ENCODE measurements at regions not wholly inside any gene's neighbourhood (a gene's known extent, or its start where the extent isn't known, plus 50 kb on each side); places are given as distances from the start of the nearest gene placed in this dataset.

- Histone ChIP-seq H3K36me3 (ENCODE audit: control insufficient read depth, insufficient read depth, low read length) (no peaks in the 10 kb centered on the region), H3K4me1 (ENCODE audit: control insufficient read depth, insufficient read depth, low read length) (no peaks in the 10 kb centered on the region), H3K27ac (ENCODE audit: low read depth, low read length) (no peak overlapping the region), H3K27me3 (ENCODE audit: control insufficient read depth, insufficient read depth, low read length) (no peaks in the 10 kb centered on the region), H3K4me3 (ENCODE audit: low read length) (no peak overlapping the region), H3K9ac (ENCODE audit: low read length) (no peak overlapping the region)
Observed at GRCh38 chr2:4898706-4899105, 793.5 kb upstream of the SOX11 start.

DNA sequence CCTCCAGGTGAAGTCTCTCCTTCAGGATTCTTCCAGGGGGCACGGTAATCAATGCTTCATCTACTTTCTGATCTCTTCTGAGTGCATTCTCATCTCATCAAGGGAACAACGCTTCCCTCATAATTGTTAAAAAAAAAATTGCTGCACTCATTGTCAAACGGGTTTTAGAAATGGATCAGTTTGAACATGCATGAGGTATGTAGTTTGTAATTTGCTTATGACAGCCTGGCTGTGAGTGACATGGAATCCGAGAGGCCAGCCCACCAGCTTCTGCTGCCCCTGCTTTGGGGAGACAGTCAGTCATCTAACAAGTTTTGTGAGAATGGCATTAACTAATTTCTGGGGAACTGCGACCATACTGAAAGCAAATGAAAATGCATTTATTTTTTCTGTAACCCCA lies 791.9 kb upstream of the SOX11 start:
- Histone ChIP-seq H3K4me1 (ENCODE audit: control insufficient read depth, insufficient read depth, low read length) (no peaks in the 10 kb centered on the region), H3K9ac (ENCODE audit: low read length) (no peak overlapping the region), H3K36me3 (ENCODE audit: control insufficient read depth, insufficient read depth, low read length) (no peaks in the 10 kb centered on the region)

DNA sequence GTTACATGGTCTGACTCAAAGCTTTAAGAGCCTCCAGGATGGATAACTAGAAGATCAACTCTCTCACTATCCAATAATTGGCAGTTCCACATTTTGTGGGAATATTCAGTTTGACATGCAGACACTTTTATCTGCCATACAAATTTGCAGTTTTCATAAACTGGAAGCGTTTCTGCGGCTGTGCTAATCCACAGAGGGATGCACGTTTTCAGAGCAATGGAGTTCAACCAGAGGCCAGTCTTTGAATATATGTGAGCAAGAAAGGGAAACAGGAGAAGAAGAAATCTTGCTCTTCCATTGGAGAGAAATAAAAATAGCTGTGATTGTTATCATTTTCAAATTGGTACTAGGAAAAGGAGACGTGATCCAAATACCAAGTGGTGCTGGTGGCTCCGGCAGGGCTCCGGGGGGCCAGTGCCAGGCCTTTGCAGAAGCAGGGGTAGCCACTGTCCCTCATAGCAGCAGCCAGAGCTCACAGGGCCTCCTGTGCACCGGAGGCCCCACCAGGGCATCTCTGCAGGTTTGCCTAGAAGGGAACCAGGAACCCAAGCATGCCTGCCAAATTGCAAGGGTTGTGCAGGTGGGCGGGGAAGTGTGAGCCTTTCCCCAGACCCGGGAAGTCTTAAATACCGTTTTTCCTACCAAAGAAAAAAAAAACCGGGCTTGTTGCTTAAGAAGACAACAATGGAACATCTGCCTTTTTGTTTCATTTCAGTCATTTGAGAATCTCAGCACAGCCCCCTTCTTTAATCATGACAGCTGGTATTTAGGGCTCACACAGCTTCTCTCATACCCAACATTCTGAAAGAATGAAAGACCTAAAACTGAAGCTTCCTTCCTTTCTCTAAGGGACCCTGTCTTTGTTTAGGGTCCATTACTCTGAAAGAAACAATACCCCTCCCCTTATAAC lies 791.1 kb upstream of the SOX11 start:
- Histone ChIP-seq H3K27ac (ENCODE audit: low read depth, low read length) (no peak overlapping the region), H3K4me1 (ENCODE audit: control insufficient read depth, insufficient read depth, low read length) (no peaks in the 10 kb centered on the region), H3K36me3 (ENCODE audit: control insufficient read depth, insufficient read depth, low read length) (no peaks in the 10 kb centered on the region), H3K27me3 (ENCODE audit: control insufficient read depth, insufficient read depth, low read length) (no peaks in the 10 kb centered on the region), H3K4me3 (ENCODE audit: low read length) (no peak overlapping the region), H3K9ac (ENCODE audit: low read length) (no peak overlapping the region)

More for the DNA sequence above, 791.9 kb upstream of the SOX11 start:
- Histone ChIP-seq H3K27ac (ENCODE audit: low read depth, low read length) (no peak overlapping the region), H3K4me3 (ENCODE audit: low read length) (no peak overlapping the region), H3K27me3 (ENCODE audit: control insufficient read depth, insufficient read depth, low read length) (no peaks in the 10 kb centered on the region)

GRCh38 chr2:4903656-4904348 lies 788.4 kb upstream of the SOX11 start:
- no peaks in the 10 kb centered on the region for H3K27me3 ChIP-seq (ENCODE audit: control insufficient read depth, insufficient read depth, low read length)
- no peaks in the 10 kb centered on the region for H3K4me1 ChIP-seq (ENCODE audit: control insufficient read depth, insufficient read depth, low read length)
- H3K27ac ChIP-seq (ENCODE audit: low read depth, low read length), result no peak overlapping the region
- H3K36me3 ChIP-seq (ENCODE audit: control insufficient read depth, insufficient read depth, low read length), result no peaks in the 10 kb centered on the region
- no peak overlapping the region for H3K4me3 ChIP-seq (ENCODE audit: low read length)
- H3K9ac ChIP-seq (ENCODE audit: low read length), result no peak overlapping the region

DNA sequence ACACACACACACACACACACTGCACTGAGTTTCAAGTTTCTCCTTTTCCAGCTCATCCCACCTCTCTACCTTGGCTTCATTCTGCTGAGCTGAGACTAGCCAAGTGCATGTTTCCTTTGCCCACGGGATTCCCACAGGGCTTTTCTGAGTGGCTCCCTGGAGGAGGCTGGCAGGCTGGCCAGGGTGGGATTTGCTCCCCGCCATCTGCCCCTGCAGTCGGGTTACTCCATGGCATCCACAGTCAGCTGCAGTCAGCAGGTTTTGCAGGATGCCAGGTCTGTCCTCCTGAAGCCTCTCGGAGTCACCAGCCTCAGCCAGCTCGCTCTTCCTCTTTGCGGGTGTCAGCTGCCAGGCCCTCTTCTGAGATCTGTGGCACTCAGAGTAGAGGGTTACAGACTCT lies 783.7 kb upstream of the SOX11 start:
- Histone ChIP-seq H3K36me3 (ENCODE audit: control insufficient read depth, insufficient read depth, low read length) (no peaks in the 10 kb centered on the region), H3K27ac (ENCODE audit: low read depth, low read length) (no peak overlapping the region), H3K9ac (ENCODE audit: low read length) (no peak overlapping the region), H3K4me1 (ENCODE audit: control insufficient read depth, insufficient read depth, low read length) (no peaks in the 10 kb centered on the region), H3K4me3 (ENCODE audit: low read length) (no peak overlapping the region), H3K27me3 (ENCODE audit: control insufficient read depth, insufficient read depth, low read length) (no peaks in the 10 kb centered on the region)

- no peaks in the 10 kb centered on the region for H3K36me3 ChIP-seq (ENCODE audit: control insufficient read depth, insufficient read depth, low read length)
- no peaks in the 10 kb centered on the region for H3K4me1 ChIP-seq (ENCODE audit: control insufficient read depth, insufficient read depth, low read length)
- H3K4me3 ChIP-seq (ENCODE audit: low read length), result no peak overlapping the region
- H3K27ac ChIP-seq (ENCODE audit: low read depth, low read length), result no peak overlapping the region
- no peaks in the 10 kb centered on the region for H3K27me3 ChIP-seq (ENCODE audit: control insufficient read depth, insufficient read depth, low read length)
- no peak overlapping the region for H3K9ac ChIP-seq (ENCODE audit: low read length)
Observed at GRCh38 chr2:4909346-4910009, 782.7 kb upstream of the SOX11 start.

DNA sequence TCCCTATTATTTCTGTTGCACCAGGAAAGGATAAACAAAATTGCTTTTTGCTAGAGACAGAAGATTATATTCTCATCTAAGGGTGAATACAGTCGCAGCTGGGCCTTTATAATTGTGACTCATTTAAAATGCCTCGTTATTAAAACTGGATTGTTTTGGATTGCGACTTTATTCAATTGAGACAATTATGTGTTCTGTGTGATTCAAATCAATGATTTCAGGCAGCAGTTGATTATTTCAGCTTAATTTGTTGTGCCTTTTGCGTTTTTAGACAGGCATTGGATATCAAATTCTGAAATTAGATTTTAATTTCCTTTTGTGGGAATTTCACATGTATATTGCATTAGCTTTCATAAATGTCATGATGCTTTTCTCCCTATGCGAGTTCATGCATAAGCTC lies 778.1 kb upstream of the SOX11 start:
- H3K4me1 ChIP-seq (ENCODE audit: control insufficient read depth, insufficient read depth, low read length), result no peaks in the 10 kb centered on the region
- H3K4me3 ChIP-seq (ENCODE audit: low read length), result no peak overlapping the region
- no peaks in the 10 kb centered on the region for H3K36me3 ChIP-seq (ENCODE audit: control insufficient read depth, insufficient read depth, low read length)
- H3K9ac ChIP-seq (ENCODE audit: low read length), result no peak overlapping the region
- H3K27me3 ChIP-seq (ENCODE audit: control insufficient read depth, insufficient read depth, low read length), result no peaks in the 10 kb centered on the region
- H3K27ac ChIP-seq (ENCODE audit: low read depth, low read length), result no peak overlapping the region

DNA sequence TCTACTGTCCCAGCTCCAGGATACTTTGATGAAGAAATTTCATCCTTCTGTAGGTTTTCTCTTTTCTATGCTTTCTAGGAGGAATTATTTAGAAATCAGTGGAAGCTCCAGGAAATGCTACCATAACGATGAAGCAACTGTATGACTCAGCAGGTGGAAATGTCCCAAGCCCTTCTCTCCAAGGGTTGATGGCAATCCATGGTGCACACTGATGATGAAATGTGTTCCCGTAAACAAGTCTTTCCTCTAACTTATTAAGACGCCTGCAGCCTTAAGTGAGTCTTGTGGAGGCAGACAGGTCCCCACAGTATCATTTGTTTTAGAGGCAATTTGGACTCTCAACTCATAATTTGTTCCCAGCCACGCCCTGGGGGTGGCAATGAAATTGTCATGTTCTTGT lies 777.6 kb upstream of the SOX11 start:
- Histone ChIP-seq H3K4me3 (ENCODE audit: low read length) (no peak overlapping the region), H3K36me3 (ENCODE audit: control insufficient read depth, insufficient read depth, low read length) (no peaks in the 10 kb centered on the region), H3K4me1 (ENCODE audit: control insufficient read depth, insufficient read depth, low read length) (no peaks in the 10 kb centered on the region), H3K27me3 (ENCODE audit: control insufficient read depth, insufficient read depth, low read length) (no peaks in the 10 kb centered on the region), H3K27ac (ENCODE audit: low read depth, low read length) (no peak overlapping the region), H3K9ac (ENCODE audit: low read length) (no peak overlapping the region)

- Histone ChIP-seq H3K27ac (ENCODE audit: low read depth, low read length) (no peak overlapping the region), H3K27me3 (ENCODE audit: control insufficient read depth, insufficient read depth, low read length) (no peaks in the 10 kb centered on the region), H3K9ac (ENCODE audit: low read length) (no peak overlapping the region), H3K4me1 (ENCODE audit: control insufficient read depth, insufficient read depth, low read length) (no peaks in the 10 kb centered on the region), H3K36me3 (ENCODE audit: control insufficient read depth, insufficient read depth, low read length) (no peaks in the 10 kb centered on the region), H3K4me3 (ENCODE audit: low read length) (no peak overlapping the region)
Observed at GRCh38 chr2:4915357-4915756, 776.8 kb upstream of the SOX11 start.

GRCh38 chr2:4916094-4916493 lies 776.1 kb upstream of the SOX11 start:
- Histone ChIP-seq H3K9ac (ENCODE audit: low read length) (no peak overlapping the region), H3K27me3 (ENCODE audit: control insufficient read depth, insufficient read depth, low read length) (no peaks in the 10 kb centered on the region), H3K4me3 (ENCODE audit: low read length) (no peak overlapping the region), H3K4me1 (ENCODE audit: control insufficient read depth, insufficient read depth, low read length) (no peaks in the 10 kb centered on the region), H3K36me3 (ENCODE audit: control insufficient read depth, insufficient read depth, low read length) (no peaks in the 10 kb centered on the region), H3K27ac (ENCODE audit: low read depth, low read length) (no peak overlapping the region)

GRCh38 chr2:4930704-4931103 lies 761.5 kb upstream of the SOX11 start:
- Histone ChIP-seq H3K36me3 (ENCODE audit: control insufficient read depth, insufficient read depth, low read length) (no peaks in the 10 kb centered on the region), H3K4me3 (ENCODE audit: low read length) (no peak overlapping the region), H3K27ac (ENCODE audit: low read depth, low read length) (no peak overlapping the region), H3K4me1 (ENCODE audit: control insufficient read depth, insufficient read depth, low read length) (no peaks in the 10 kb centered on the region), H3K9ac (ENCODE audit: low read length) (no peak overlapping the region), H3K27me3 (ENCODE audit: control insufficient read depth, insufficient read depth, low read length) (no peaks in the 10 kb centered on the region)

GRCh38 chr2:4931721-4932365 lies 760.3 kb upstream of the SOX11 start:
- Histone ChIP-seq H3K9ac (ENCODE audit: low read length) (no peak overlapping the region), H3K4me3 (ENCODE audit: low read length) (no peak overlapping the region), H3K27me3 (ENCODE audit: control insufficient read depth, insufficient read depth, low read length) (no peaks in the 10 kb centered on the region), H3K4me1 (ENCODE audit: control insufficient read depth, insufficient read depth, low read length) (no peaks in the 10 kb centered on the region), H3K27ac (ENCODE audit: low read depth, low read length) (no peak overlapping the region), H3K36me3 (ENCODE audit: control insufficient read depth, insufficient read depth, low read length) (no peaks in the 10 kb centered on the region)

Measured in rectal smooth muscle tissue (tissue), 1 donor.